Effector CD4-positive, alpha-beta T cell (primary cell): ENCODE measurements at regions not wholly inside any gene's neighbourhood (a gene's known extent, or its start where the extent isn't known, plus 50 kb on each side); places are given as distances from the start of the nearest gene placed in this dataset.

Experiments
- DNase-seq: peaks from one replicate; pipeline ENCODE4 v3.0.0-alpha.2; 2020

GRCh38 chr6:43946641-43947363 is 176.8 kb downstream of the VEGFA start:
- no peak for DNase-seq

- no peak for DNase-seq
Measured at GRCh38 chr6:43945768-43946080, 175.7 kb downstream of the VEGFA start.

- DNase-seq: no peak
Measured at GRCh38 chr6:43944908-43945767, 175.1 kb downstream of the VEGFA start.

GRCh38 chr6:43943781-43944250 is 173.8 kb downstream of the VEGFA start:
- DNase-seq: no peak

GRCh38 chr6:43943099-43943766 is 173.2 kb downstream of the VEGFA start:
- no peak for DNase-seq

GRCh38 chr6:43942616-43943015 is 172.6 kb downstream of the VEGFA start:
- no peak for DNase-seq

- no peak for DNase-seq
Measured at GRCh38 chr6:43942011-43942442, 172.0 kb downstream of the VEGFA start.

- no peak for DNase-seq
Measured at GRCh38 chr6:43941174-43941573, 171.2 kb downstream of the VEGFA start.

- no peak for DNase-seq
Measured at GRCh38 chr6:43940393-43941087, 170.5 kb downstream of the VEGFA start.

GRCh38 chr6:43940071-43940392 is 170.0 kb downstream of the VEGFA start:
- DNase-seq: no peak

- no peak for DNase-seq
Measured at GRCh38 chr6:43939281-43940070, 169.5 kb downstream of the VEGFA start.

GRCh38 chr6:43938178-43939105 is 168.4 kb downstream of the VEGFA start:
- DNase-seq: no peak

- no peak for DNase-seq
Measured at GRCh38 chr6:43937236-43938177, 167.5 kb downstream of the VEGFA start.

- no peak for DNase-seq
Measured at GRCh38 chr6:43936476-43936875, 166.5 kb downstream of the VEGFA start.

GRCh38 chr6:43935921-43936439 is 166.0 kb downstream of the VEGFA start:
- DNase-seq: no peak

GRCh38 chr6:43934803-43935602 is 165.0 kb downstream of the VEGFA start:
- no peak for DNase-seq

- DNase-seq: no peak
Measured at GRCh38 chr6:43934183-43934802, 164.3 kb downstream of the VEGFA start.
